ENCODE measurements at regions not wholly inside any gene's neighbourhood (a gene's known extent, or its start where the extent isn't known, plus 50 kb on each side); places are given as distances from the start of the nearest gene placed in this dataset.
"Not testable (repeated sequence)": the region's sequence is repeated elsewhere in the genome, so short reads cannot be mapped to it uniquely, and the experiment has no call there.

DNA sequence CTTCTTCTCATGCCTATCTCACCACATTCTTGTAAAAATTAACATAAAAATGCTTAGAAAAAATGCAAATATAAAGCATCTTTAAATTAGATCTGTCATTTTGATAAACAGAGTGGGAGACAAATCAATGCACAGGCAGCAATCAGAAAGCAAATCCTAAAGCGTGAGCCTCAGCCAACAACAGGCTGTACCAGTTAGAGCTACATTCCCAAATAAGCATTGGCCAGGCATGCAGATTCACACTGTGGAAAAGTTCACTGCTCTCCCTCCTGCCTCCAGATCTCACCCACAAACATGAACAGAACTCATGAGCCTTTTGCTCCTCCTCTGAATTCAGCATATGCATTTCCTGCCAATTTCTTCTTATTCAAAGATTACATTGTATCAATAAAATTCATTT is 115.2 kb upstream of the FAT3 start:
- no peak for DNase-seq

DNA sequence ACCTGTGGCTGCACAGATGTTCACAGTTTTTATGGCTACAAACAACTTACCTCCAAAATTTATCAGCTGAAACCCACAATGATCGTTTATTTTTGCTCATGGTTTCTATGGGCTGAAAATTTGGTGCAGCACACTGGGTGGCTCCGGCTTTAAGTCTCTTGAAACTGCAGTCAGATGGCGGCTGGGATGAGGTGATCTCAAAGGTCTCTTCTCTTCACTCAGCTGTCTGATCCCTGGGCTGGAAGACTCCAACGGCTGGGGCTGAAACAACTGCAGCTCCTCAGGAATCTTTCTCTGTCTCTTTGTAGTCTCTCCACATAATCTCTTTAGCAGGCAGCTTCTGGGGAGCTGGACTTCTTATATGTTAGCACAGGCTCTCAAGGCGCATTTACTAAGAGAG is 117.3 kb upstream of the FAT3 start:
- no peak for DNase-seq

DNA sequence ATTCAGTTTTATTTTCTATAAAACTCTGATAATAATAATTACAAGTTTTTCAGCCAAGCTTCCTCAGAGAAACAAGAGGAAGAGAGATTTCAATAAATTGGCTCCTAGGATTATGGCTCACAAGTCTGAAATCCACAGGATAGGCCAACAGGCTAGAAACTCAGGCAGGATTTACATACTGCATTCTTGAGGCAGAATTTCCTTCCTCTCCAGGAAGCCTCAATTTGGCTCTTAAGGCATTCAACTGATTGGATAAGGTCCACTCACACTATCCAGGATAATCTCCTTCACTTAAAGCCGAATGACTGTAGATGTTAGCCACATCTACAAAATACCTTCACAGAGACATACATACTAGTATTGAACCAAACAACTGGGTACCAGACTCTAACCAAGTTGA is 120.3 kb upstream of the FAT3 start:
- no peak for DNase-seq

- no peak for DNase-seq
Measured at GRCh38 chr11:92101920-92102319, 122.7 kb upstream of the FAT3 start.

GRCh38 chr11:92099183-92099582 is 125.4 kb upstream of the FAT3 start:
- no peak for DNase-seq

DNA sequence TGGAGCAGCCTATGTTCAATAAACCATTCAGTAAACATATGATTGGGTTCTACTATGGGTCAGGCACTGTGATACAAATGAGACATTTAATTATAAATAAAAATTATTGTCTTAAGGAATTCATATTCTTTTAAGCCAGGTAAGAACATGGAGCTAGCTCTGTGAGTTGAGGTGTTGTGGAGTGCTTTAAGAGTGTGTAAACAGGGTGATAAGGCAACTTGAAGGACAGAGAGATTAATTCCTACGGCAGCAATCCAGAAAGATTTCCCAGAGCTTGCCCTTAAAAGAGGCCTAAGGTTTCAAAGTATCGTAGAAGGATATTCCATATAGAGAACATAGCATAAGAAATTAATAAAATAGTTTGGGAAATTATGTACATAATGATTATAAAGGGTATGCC is 126.4 kb upstream of the FAT3 start:
- DNase-seq, result no peak

DNA sequence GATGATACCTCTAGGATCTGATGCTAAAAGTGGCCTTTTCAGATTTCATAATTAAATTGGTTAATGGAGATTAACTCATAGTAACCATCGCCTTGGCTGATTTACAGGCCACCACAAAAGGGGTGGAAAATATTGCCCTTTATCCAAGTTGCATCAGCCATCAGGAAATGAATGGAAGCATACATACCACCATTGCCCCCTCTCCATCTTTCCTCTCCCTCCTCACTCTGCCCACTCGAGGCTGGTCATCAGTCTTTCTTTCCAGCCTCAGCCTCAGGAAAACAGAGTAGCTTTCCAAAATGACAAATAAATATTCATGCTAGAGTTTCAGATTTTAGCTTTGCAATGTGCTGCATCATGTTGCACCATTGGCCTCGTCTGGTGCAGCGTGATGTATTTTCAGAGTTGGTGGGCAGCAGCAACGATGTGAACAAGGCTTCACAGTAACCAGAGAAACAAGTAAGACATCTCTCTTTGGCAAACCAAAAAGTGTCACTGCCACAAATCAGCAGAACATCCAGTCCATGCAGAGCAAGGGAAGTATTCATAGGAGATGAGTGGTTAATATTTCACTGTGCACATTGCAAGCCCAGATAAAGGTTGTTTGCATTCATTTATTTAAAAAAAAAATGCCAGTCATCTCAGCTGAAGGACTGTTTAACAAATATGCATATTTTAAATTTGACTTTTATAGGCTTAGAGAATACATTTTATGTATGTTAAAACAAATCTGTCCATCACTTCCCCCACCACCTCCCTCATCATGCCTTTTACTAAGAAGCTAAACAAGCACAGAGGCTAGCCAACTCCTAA is 136.7 kb upstream of the FAT3 start:
- no peak for DNase-seq

- no peak for DNase-seq
Measured at GRCh38 chr11:92083123-92083522, 141.5 kb upstream of the FAT3 start.

DNA sequence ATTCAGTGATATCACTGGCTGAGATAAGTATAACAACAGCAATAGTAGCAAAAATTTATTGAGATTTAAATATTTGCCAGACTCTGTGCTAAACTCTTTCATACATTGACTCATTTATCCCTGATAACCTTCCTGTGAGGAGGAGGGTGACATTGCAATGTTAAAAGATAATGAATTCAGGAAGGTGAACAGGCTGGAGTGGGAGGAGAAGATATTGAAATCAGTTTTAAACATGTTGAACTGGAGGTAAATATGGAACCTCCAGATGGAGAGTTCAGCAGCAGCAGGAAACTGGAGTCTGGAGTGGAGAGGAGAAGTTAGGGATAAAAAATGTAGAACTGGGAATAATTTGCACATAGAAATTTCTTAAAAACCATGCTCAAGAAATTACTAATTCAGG is 142.0 kb upstream of the FAT3 start:
- DNase-seq, result no peak

- not testable (repeated sequence) for DNase-seq
Measured at GRCh38 chr11:92074498-92074897, 150.1 kb upstream of the FAT3 start.

DNA sequence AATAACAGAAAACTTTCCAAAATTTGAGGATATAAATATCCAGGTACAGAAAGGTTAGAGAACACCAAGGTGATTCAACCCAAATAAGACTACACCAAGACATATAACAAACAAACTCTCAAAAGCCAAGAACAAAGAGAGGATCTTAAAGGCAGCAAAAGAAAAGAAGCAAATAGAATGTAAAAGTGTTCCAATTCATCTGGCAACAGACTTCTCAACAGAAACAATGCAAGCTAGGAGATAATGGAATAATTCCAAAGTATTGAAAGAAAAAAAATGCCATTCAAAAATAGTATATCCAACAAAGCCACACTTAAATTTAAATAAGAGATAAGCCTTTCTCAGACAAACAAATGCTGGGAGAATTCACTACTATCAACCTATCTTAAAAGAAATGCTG is 153.0 kb upstream of the FAT3 start:
- DNase-seq, result no peak

- DNase-seq, result no peak
Measured at GRCh38 chr11:92070026-92070889, 154.4 kb upstream of the FAT3 start.

DNA sequence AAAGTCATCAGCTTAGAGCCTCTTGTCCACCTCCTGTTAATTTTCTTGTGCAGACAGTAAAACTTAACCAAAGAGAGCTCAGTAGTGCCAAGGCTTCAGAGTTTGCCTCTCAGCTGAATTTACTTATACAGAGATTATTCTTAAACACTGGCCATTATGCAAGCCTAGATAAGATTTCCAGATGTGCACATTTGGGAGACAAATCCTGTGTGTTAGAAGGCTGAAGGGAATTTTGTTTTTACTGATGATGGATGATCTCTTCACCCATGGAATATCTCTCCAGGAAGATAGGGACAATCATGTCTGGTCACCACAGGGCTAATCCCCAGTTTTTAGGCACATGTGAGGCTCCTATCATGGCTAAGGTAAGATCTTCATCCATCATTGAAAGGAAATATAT is 157.6 kb upstream of the FAT3 start:
- no peak for DNase-seq

GRCh38 chr11:92061456-92062062 is 163.1 kb upstream of the FAT3 start:
- no peak for DNase-seq

DNA sequence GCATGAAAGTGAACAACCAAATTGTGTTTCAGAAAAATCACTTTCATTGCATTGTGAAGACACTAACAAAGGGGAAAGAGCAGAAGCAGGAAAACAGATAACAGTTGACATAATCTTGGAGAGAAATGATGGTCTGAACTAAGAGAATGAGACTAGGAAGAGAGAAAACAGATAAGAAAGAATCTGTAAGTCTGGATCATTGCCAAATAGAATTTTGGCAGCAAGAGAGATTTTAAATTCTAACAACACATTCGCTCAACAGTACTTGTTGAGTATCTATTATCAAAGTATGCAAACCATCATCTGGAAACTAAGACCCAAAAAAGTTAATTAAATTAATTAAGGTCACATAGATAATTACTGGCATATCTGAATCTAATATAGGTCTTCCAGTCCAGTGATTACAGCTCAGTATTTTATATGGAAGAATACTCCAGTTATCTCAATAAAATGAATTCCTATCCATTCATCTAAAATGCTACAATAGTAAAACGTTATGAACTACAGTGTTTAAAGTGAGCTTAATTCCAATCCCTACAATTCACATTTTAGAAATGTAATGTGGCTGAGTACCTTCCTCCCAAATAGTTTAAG is 166.7 kb upstream of the FAT3 start:
- no peak for DNase-seq

DNA sequence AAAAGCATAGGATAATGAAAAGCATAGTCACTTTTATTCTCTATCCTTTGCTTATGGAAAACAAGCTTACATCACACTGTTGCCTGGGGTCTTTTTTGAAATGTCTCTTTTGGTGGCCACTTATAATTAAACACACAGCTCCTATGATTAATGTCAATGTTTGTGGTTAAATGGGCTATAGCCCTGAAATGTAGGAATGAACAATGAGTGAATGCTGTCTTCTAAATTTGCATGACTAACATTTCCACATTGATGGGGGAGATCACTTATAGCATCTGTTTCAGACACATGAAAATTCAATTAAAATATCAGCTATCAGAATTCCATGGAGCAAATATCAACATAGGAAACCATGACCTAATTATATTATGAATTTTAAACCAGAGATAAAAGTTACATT is 171.4 kb upstream of the FAT3 start:
- DNase-seq, result no peak

- no peak for DNase-seq
Measured at GRCh38 chr11:92050305-92050704, 174.3 kb upstream of the FAT3 start.

DNA sequence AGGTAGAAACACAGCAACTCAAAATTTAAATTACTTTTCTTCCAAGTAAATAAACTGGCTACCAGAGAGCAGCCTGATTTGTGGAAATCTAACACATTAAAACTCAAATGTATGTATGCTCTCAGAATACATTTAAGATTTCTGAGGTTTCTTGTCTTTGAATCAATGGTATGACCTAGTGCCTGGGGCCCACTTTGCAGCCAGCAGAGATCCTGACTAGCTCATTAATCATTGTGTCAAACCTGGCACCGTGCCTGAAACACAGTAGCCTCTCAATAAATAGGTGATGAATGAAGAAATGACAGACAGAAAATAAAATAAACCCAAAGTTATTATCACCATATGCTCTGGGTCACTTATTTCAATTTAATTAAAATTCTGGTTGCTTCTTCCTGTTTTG is 176.2 kb upstream of the FAT3 start:
- DNase-seq, result no peak

GRCh38 chr11:92046103-92046502 is 178.5 kb upstream of the FAT3 start:
- DNase-seq, result no peak

- no peak for DNase-seq
Measured at GRCh38 chr11:92045301-92045700, 179.3 kb upstream of the FAT3 start.

- DNase-seq, result no peak
Measured at GRCh38 chr11:92035488-92035887, 189.1 kb upstream of the FAT3 start.

- not testable (repeated sequence) for DNase-seq
Measured at GRCh38 chr11:92027136-92027535, 197.5 kb upstream of the FAT3 start.

DNA sequence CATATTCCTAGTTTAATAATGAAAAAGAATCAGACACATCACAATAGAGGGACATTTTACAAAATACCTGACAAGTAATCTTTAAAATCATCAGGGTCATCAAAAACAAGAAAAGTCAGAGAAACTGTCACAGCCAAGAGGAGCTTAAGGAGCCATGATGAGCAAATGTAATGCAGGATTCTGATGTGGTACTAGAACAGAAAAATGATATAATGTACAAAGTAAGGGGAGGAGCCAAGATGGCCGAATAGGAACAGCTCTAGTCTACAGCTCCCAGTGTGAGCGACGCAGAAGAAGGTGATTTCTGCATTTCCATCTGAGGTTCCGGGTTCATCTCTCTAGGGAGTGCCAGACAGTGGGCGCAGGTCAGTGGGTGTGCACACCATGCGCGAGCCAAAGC is 198.0 kb upstream of the FAT3 start:
- DNase-seq, result no peak

- no peak for DNase-seq
Measured at GRCh38 chr11:92024788-92025187, 199.8 kb upstream of the FAT3 start.
